Cardiac muscle cell (in vitro differentiated cells and primary cell): ENCODE measurements at regions not wholly inside any gene's neighbourhood (a gene's known extent, or its start where the extent isn't known, plus 50 kb on each side); places are given as distances from the start of the nearest gene placed in this dataset.
A peak's percentile ranks its signal among the peaks of the same experiment; 100 is the strongest.

Experiments
- DNase-seq, 2 donors: peaks; one replicate each; pipeline versions ENCODE4 v3.0.0 to v3.0.0-alpha.2; 2010 to 2017; ENCODE audit warnings: low read depth in 1 of 2, low spot score in 1 of 2
- H3K27ac ChIP-seq: fragments of 200-600 bp; sonication (generic); 2 replicates; pipeline ENCODE4 v1.5.1; 2016
- H3K27me3 ChIP-seq: fragments of 200-600 bp; sonication (generic); 2 replicates; pipeline ENCODE4 v1.6.0; 2016; ENCODE audit warnings: control low read depth
- H3K36me3 ChIP-seq: fragments of 200-600 bp; sonication (generic); 2 replicates; pipeline ENCODE4 v1.5.1; 2016; ENCODE audit warnings: control low read depth
- H3K4me1 ChIP-seq: fragments of 200-600 bp; sonication (generic); 2 replicates; pipeline ENCODE4 v1.8.1; 2017; ENCODE audit warnings: low read depth, mild to moderate bottlenecking, mixed run types
- H3K4me3 ChIP-seq: fragments of 200-600 bp; sonication (generic); 2 replicates; pipeline ENCODE4 v1.5.1; 2016; ENCODE audit warnings: mild to moderate bottlenecking
- H3K9me3 ChIP-seq: fragments of 200-600 bp; sonication (generic); 2 replicates; pipeline ENCODE4 v1.5.1; 2017; ENCODE audit warnings: low read depth, mild to moderate bottlenecking, control low read depth
- CTCF ChIP-seq: IDR thresholded peaks from 2 replicates; pipeline ENCODE4 v1.5.1; 2012; ENCODE audit warnings: low read depth, mild to moderate bottlenecking, low read length

GRCh38 chr13:79999601-80000000, 341.3 kb downstream of the SPRY2 start:
- Histone ChIP-seq H3K36me3 (no peaks in the 10 kb centered on the region), H3K27me3 (no peaks in the 10 kb centered on the region), H3K9me3 (no peaks in the 10 kb centered on the region), H3K27ac (no peak overlapping the region), H3K4me1 (peaks cover 7% of the 10 kb centered on the region), H3K4me3 (no peak overlapping the region)
- TF ChIP-seq CTCF, result no peak
- no peak for DNase-seq

GRCh38 chr13:79998381-79998880, 342.5 kb downstream of the SPRY2 start:
- peak in 1 of 2 donors; percentile 42 for DNase-seq
- Histone ChIP-seq H3K27me3 (no peaks in the 10 kb centered on the region), H3K9me3 (no peaks in the 10 kb centered on the region), H3K36me3 (no peaks in the 10 kb centered on the region), H3K4me3 (no peak overlapping the region), H3K4me1 (peaks cover 7% of the 10 kb centered on the region), H3K27ac (no peak overlapping the region)
- TF ChIP-seq CTCF, result no peak

- Histone ChIP-seq H3K4me3 (no peak overlapping the region), H3K4me1 (no peaks in the 10 kb centered on the region), H3K27ac (no peak overlapping the region), H3K9me3 (no peaks in the 10 kb centered on the region), H3K27me3 (no peaks in the 10 kb centered on the region), H3K36me3 (no peaks in the 10 kb centered on the region)
- DNase-seq, result no peak
- TF ChIP-seq CTCF, result no peak
Observed at GRCh38 chr13:79997244-79997643, 343.7 kb downstream of the SPRY2 start.

- Histone ChIP-seq H3K27ac (no peak overlapping the region), H3K4me3 (no peak overlapping the region), H3K9me3 (no peaks in the 10 kb centered on the region), H3K36me3 (no peaks in the 10 kb centered on the region), H3K27me3 (no peaks in the 10 kb centered on the region), H3K4me1 (peaks cover 9% of the 10 kb centered on the region)
- no peak for TF ChIP-seq CTCF
- DNase-seq, result peak in 1 of 2 donors; percentile 67
Observed at GRCh38 chr13:79995334-79995733, 345.6 kb downstream of the SPRY2 start.

GRCh38 chr13:79992111-79992510, 348.8 kb downstream of the SPRY2 start:
- Histone ChIP-seq H3K27me3 (no peaks in the 10 kb centered on the region), H3K4me3 (no peak overlapping the region), H3K4me1 (peaks cover 15% of the 10 kb centered on the region), H3K9me3 (no peaks in the 10 kb centered on the region), H3K36me3 (no peaks in the 10 kb centered on the region), H3K27ac (no peak overlapping the region)
- TF ChIP-seq CTCF, result no peak
- DNase-seq, result peak in 1 of 2 donors; percentile 42

- Histone ChIP-seq H3K36me3 (no peaks in the 10 kb centered on the region), H3K4me3 (no peak overlapping the region), H3K4me1 (peaks cover 15% of the 10 kb centered on the region), H3K9me3 (no peaks in the 10 kb centered on the region), H3K27ac (peak overlapping the region; percentile 13), H3K27me3 (no peaks in the 10 kb centered on the region)
- DNase-seq, result no peak
- TF ChIP-seq CTCF, result no peak
Observed at GRCh38 chr13:79990048-79990447, 350.9 kb downstream of the SPRY2 start.
